ENCODE measurements at regions not wholly inside any gene's neighbourhood (a gene's known extent, or its start where the extent isn't known, plus 50 kb on each side); places are given as distances from the start of the nearest gene placed in this dataset.

DNA sequence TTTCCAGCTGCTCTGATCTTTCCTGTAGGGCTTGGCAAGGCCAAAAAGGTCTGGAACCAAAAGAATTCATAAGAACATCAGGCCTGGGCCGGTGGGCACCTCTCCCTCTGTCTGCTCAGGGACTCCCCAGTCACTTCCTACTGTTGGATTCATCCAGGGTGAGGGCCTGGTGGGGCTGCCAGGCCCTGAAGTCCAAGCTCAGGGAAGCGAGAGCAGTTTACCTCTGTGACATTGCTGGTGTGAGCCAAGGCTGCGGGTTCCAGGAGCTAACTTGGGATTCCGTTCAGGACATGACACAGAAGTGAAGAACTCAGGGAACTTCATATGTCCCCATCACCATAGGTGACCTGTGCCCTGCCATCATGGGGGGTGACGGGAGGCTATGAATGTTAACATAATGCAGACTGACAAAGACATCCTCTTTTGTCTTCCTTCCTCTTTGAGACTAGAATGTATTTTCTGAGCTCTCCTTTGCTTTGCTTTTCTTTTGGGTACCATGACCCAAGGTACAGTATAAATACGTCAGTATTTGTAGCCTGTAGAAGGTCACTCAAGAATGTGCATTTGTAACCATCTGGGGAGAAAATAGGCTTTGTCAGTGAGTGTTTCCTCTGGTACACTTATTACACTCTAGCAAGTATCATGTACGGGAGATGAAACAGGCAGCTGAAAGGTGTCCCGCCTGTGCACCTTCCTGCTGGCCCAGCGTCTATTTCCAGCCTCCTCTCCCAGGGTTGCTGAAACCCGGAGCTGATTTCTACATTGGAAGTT is 130.5 kb upstream of the SLC1A4 start (continued):
- TF ChIP-seq, protein P1, sequence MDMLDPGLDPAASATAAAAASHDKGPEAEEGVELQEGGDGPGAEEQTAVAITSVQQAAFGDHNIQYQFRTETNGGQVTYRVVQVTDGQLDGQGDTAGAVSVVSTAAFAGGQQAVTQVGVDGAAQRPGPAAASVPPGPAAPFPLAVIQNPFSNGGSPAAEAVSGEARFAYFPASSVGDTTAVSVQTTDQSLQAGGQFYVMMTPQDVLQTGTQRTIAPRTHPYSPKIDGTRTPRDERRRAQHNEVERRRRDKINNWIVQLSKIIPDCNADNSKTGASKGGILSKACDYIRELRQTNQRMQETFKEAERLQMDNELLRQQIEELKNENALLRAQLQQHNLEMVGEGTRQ (IDR thresholded peaks at IDR 0.05; ENCODE audit: low read depth, low read length), result no peak
- TF ChIP-seq CEBPB (IDR thresholded peaks at IDR 0.05; ENCODE audit: low read depth, low read length) (no peak), POLR2A (IDR thresholded peaks at IDR 0.05; ENCODE audit: low read depth, low read length) (no peak)

All from IMR-90 (cell line).